ENCODE measurements at regions not wholly inside any gene's neighbourhood (a gene's known extent, or its start where the extent isn't known, plus 50 kb on each side); places are given as distances from the start of the nearest gene placed in this dataset.

GRCh38 chr1:195876792-195877191 is 731.4 kb downstream of the KCNT2 start:
- no peak overlapping the region for H3K27ac ChIP-seq
- H3K36me3 ChIP-seq = no peaks in the 10 kb centered on the region
- TF ChIP-seq CTCF (IDR thresholded peaks at IDR 0.05) = no peak
- no peaks in the 10 kb centered on the region for H3K4me1 ChIP-seq (ENCODE audit: control insufficient read depth in 1 of 2, low read depth in 2 of 2)
- ATAC-seq (ENCODE audit: insufficient number of reproducible peaks, low FRiP score, low read depth) (no peak), DNase-seq (ENCODE audit: low spot score) (no peak)
- H3K27me3 ChIP-seq (replicated peaks; ENCODE audit: insufficient read depth) = no peaks in the 10 kb centered on the region
- no peak overlapping the region for H3K4me3 ChIP-seq
- no peaks in the 10 kb centered on the region for H3K9me3 ChIP-seq

GRCh38 chr1:195872376-195872775 is 735.9 kb downstream of the KCNT2 start:
- Histone ChIP-seq H3K9me3 (no peaks in the 10 kb centered on the region), H3K4me3 (no peak overlapping the region), H3K27me3 (replicated peaks; ENCODE audit: insufficient read depth) (no peaks in the 10 kb centered on the region), H3K4me1 (ENCODE audit: control insufficient read depth in 1 of 2, low read depth in 2 of 2) (no peaks in the 10 kb centered on the region), H3K27ac (no peak overlapping the region), H3K36me3 (no peaks in the 10 kb centered on the region)
- no peak for TF ChIP-seq CTCF (IDR thresholded peaks at IDR 0.05)
- DNase-seq (ENCODE audit: low spot score) = no peak
- ATAC-seq (ENCODE audit: insufficient number of reproducible peaks, low FRiP score, low read depth) = no peak

GRCh38 chr1:195867638-195868037 is 740.6 kb downstream of the KCNT2 start:
- H3K4me1 ChIP-seq (ENCODE audit: control insufficient read depth in 1 of 2, low read depth in 2 of 2) = no peaks in the 10 kb centered on the region
- ATAC-seq (ENCODE audit: insufficient number of reproducible peaks, low FRiP score, low read depth) (no peak), DNase-seq (ENCODE audit: low spot score) (no peak)
- no peaks in the 10 kb centered on the region for H3K36me3 ChIP-seq
- no peak for TF ChIP-seq CTCF (IDR thresholded peaks at IDR 0.05)
- no peaks in the 10 kb centered on the region for H3K9me3 ChIP-seq
- H3K27me3 ChIP-seq (replicated peaks; ENCODE audit: insufficient read depth) = no peaks in the 10 kb centered on the region
- no peak overlapping the region for H3K4me3 ChIP-seq
- H3K27ac ChIP-seq = no peak overlapping the region

GRCh38 chr1:195866781-195867222 is 741.4 kb downstream of the KCNT2 start:
- no peak for ATAC-seq (ENCODE audit: insufficient number of reproducible peaks, low FRiP score, low read depth)
- no peaks in the 10 kb centered on the region for H3K4me1 ChIP-seq (ENCODE audit: control insufficient read depth in 1 of 2, low read depth in 2 of 2)
- DNase-seq (ENCODE audit: low spot score) = no peak

GRCh38 chr1:195866091-195866780 is 742.0 kb downstream of the KCNT2 start:
- Histone ChIP-seq H3K4me1 (ENCODE audit: control insufficient read depth in 1 of 2, low read depth in 2 of 2) (no peaks in the 10 kb centered on the region), H3K27me3 (replicated peaks; ENCODE audit: insufficient read depth) (no peaks in the 10 kb centered on the region), H3K9me3 (no peaks in the 10 kb centered on the region), H3K4me3 (no peak overlapping the region), H3K27ac (no peak overlapping the region), H3K36me3 (no peaks in the 10 kb centered on the region)
- DNase-seq (ENCODE audit: low spot score) = no peak
- TF ChIP-seq CTCF (IDR thresholded peaks at IDR 0.05) = no peak
- ATAC-seq (ENCODE audit: insufficient number of reproducible peaks, low FRiP score, low read depth) = no peak

More at GRCh38 chr1:195866781-195867222, 741.4 kb downstream of the KCNT2 start:
- Histone ChIP-seq H3K27ac (no peak overlapping the region), H3K4me3 (no peak overlapping the region), H3K36me3 (no peaks in the 10 kb centered on the region), H3K27me3 (replicated peaks; ENCODE audit: insufficient read depth) (no peaks in the 10 kb centered on the region), H3K9me3 (no peaks in the 10 kb centered on the region)
- TF ChIP-seq CTCF (IDR thresholded peaks at IDR 0.05) = no peak
